Hepatocyte (in vitro differentiated cells): ENCODE measurements at regions not wholly inside any gene's neighbourhood (a gene's known extent, or its start where the extent isn't known, plus 50 kb on each side); places are given as distances from the start of the nearest gene placed in this dataset.
A peak's percentile ranks its signal among the peaks of the same experiment; 100 is the strongest.

Experiments used
- DNase-seq: peaks from one replicate; pipeline ENCODE4 v3.0.0-alpha.2; 2016; ENCODE audit warnings: low spot score
- H2AFZ ChIP-seq: fragments of 200-600 bp; sonication (generic); 2 replicates; pipeline ENCODE4 v1.6.0; 2016; ENCODE audit warnings: antibody characterized with exemption, mild to moderate bottlenecking
- H3K27ac ChIP-seq: fragments of 200-600 bp; sonication (generic); 2 replicates; pipeline ENCODE4 v1.5.1; 2016; ENCODE audit warnings: mild to moderate bottlenecking
- H3K27me3 ChIP-seq: fragments of 200-600 bp; sonication (generic); 2 replicates; pipeline ENCODE4 v1.6.1; 2016
- H3K36me3 ChIP-seq: fragments of 200-600 bp; sonication (generic); replicated peaks from 2 replicates; pipeline ENCODE4 v1.5.1; 2016; ENCODE audit warnings: low read depth; ENCODE audit not compliant: insufficient read depth
- H3K4me1 ChIP-seq: fragments of 200-600 bp; sonication (generic); 2 replicates; pipeline ENCODE4 v1.5.1; 2016; ENCODE audit warnings: mild to moderate bottlenecking, moderate library complexity; ENCODE audit not compliant: insufficient read depth
- H3K4me2 ChIP-seq: fragments of 200-600 bp; sonication (generic); 2 replicates; pipeline ENCODE4 v1.6.0; 2016
- H3K4me3 ChIP-seq: fragments of 200-600 bp; sonication (generic); 2 replicates; pipeline ENCODE4 v1.5.1; 2016; ENCODE audit warnings: mild to moderate bottlenecking
- H3K79me2 ChIP-seq: fragments of 200-600 bp; sonication (generic); 2 replicates; pipeline ENCODE4 v1.6.0; 2017; ENCODE audit warnings: mild to moderate bottlenecking
- H3K9me2 ChIP-seq: fragments of 200-600 bp; sonication (generic); replicated peaks from 2 replicates; pipeline ENCODE4 v1.6.0; 2017; ENCODE audit warnings: mild to moderate bottlenecking; ENCODE audit not compliant: insufficient read depth
- H3K9me3 ChIP-seq: fragments of 200-600 bp; sonication (generic); 2 replicates; pipeline ENCODE4 v1.5.1; 2016; ENCODE audit warnings: low read depth, mild to moderate bottlenecking
- H4K20me1 ChIP-seq: fragments of 200-600 bp; sonication (generic); 2 replicates; pipeline ENCODE4 v1.6.0; 2016; ENCODE audit warnings: mild to moderate bottlenecking; ENCODE audit not compliant: insufficient read depth, poor library complexity, severe bottlenecking
- EZH2 ChIP-seq: fragments of 200-600 bp; sonication (generic); IDR thresholded peaks from 2 replicates; pipeline ENCODE4 v1.6.1; 2016; ENCODE audit warnings: antibody characterized with exemption, mild to moderate bottlenecking, borderline replicate concordance
- EZH2phosphoT487 ChIP-seq: fragments of 200-600 bp; sonication (generic); IDR thresholded peaks from one replicate; pipeline ENCODE4 v1.6.1; 2018; ENCODE audit warnings: antibody characterized with exemption, mild to moderate bottlenecking, low read depth, moderate library complexity; ENCODE audit not compliant: unreplicated experiment, severe bottlenecking
- WGBS: methylation state at CpG from one replicate; pipeline ENCODE4 v1.1.6; 2016; ENCODE audit warnings: low lambda C conversion rate; ENCODE audit errors: missing lambda C conversion rate; 5-methylcytosine and 5-hydroxymethylcytosine counted together
- TF ChIP-seq, protein P1 (sequence below): fragments of 200-600 bp; sonication (generic); IDR thresholded peaks from 2 replicates; pipeline ENCODE4 v1.5.1; 2016; ENCODE audit warnings: antibody characterized with exemption, mild to moderate bottlenecking; ENCODE audit not compliant: poor library complexity

DNA sequence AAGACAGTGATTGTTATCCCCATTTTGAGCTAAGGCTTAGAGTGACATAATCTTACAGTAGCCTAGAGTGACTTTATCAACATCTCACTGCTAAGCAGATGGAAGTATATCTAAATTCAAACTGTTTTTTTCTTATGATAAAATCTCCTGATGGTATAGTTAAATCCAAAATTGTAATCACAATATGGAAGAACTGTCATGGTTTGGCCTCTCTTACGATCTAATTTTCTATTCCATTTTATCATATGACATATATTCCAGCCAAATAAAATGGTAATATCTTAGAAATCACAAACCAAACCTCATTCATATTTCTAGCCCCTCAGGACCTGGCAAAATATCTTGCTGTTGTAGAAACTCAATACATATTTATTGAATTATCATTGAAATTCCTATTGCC lies 864.7 kb downstream of the SLC6A15 start:
- Histone ChIP-seq H3K9me3 (no peaks in the 10 kb centered on the region), H3K4me3 (no peak overlapping the region), H3K36me3 (no peaks in the 10 kb centered on the region), H2AFZ (no peak overlapping the region), H3K27ac (no peak overlapping the region), H4K20me1 (no peaks in the 10 kb centered on the region), H3K4me2 (no peak overlapping the region), H3K27me3 (no peaks in the 10 kb centered on the region), H3K4me1 (no peaks in the 10 kb centered on the region), H3K9me2 (no peaks in the 10 kb centered on the region), H3K79me2 (no peaks in the 10 kb centered on the region)
- DNase-seq = no peak
- 93% methylated on average over 1 of the region's 1 CpG for WGBS
- TF ChIP-seq EZH2phosphoT487 = no peak
- TF ChIP-seq, protein P1, sequence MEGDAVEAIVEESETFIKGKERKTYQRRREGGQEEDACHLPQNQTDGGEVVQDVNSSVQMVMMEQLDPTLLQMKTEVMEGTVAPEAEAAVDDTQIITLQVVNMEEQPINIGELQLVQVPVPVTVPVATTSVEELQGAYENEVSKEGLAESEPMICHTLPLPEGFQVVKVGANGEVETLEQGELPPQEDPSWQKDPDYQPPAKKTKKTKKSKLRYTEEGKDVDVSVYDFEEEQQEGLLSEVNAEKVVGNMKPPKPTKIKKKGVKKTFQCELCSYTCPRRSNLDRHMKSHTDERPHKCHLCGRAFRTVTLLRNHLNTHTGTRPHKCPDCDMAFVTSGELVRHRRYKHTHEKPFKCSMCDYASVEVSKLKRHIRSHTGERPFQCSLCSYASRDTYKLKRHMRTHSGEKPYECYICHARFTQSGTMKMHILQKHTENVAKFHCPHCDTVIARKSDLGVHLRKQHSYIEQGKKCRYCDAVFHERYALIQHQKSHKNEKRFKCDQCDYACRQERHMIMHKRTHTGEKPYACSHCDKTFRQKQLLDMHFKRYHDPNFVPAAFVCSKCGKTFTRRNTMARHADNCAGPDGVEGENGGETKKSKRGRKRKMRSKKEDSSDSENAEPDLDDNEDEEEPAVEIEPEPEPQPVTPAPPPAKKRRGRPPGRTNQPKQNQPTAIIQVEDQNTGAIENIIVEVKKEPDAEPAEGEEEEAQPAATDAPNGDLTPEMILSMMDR = no peak
- TF ChIP-seq EZH2 = no peak

DNA sequence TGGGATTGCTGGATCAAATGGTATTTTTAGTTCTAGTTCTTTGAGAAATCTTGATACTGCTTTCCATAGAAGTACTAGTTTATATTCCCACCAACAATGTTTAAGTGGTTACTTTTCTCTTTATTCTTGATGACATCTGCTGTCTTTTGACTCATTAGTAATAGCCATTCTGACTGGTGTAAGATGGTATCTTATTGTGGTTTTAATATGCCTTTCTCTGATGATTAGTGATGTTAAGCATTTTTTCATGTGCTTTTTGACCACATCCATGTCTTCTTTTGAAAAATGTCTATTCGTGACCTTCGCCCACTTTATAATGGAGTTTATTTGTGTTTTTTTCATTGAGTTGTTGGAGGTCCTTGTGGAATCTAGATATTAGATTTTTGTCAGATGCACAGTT lies 865.7 kb downstream of the SLC6A15 start:
- H4K20me1 ChIP-seq = no peaks in the 10 kb centered on the region
- H3K9me3 ChIP-seq = no peaks in the 10 kb centered on the region
- no peak overlapping the region for H3K4me2 ChIP-seq
- no peaks in the 10 kb centered on the region for H3K36me3 ChIP-seq
- no peak for DNase-seq
- no peaks in the 10 kb centered on the region for H3K79me2 ChIP-seq
- no peaks in the 10 kb centered on the region for H3K4me1 ChIP-seq
- H3K27ac ChIP-seq = no peak overlapping the region
- no peaks in the 10 kb centered on the region for H3K9me2 ChIP-seq
- no peak overlapping the region for H2AFZ ChIP-seq
- H3K27me3 ChIP-seq = no peaks in the 10 kb centered on the region
- no peak overlapping the region for H3K4me3 ChIP-seq
- TF ChIP-seq EZH2phosphoT487 (no peak), EZH2 (no peak)
- TF ChIP-seq, protein P1 = no peak
- 97% methylated on average over 2 of the region's 2 CpGs for WGBS

DNA sequence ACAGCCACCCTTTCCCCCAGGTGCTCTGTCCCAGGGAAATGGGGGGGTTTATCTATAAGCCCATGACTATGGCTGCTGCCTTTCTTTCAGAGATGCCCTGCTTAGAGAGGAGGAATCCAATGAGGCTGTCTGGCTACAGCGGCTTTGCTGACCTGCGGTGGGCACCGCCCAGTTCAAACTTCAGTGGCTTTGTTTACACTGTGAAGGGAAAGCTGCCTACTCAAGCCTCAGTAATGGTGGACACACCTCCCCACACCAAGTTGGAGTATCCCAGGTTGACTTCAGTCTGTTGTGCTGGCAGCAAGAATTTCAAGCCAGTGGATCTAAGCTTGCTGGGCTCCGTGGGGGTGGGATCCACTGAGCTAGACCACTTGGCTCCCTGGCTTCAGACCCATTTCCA lies 869.2 kb downstream of the SLC6A15 start:
- no peaks in the 10 kb centered on the region for H3K9me2 ChIP-seq
- H3K36me3 ChIP-seq = no peaks in the 10 kb centered on the region
- H3K4me1 ChIP-seq = no peaks in the 10 kb centered on the region
- no peak overlapping the region for H3K27ac ChIP-seq
- H3K4me3 ChIP-seq = no peak overlapping the region
- no peaks in the 10 kb centered on the region for H3K9me3 ChIP-seq
- peak; percentile 15 for DNase-seq
- no peaks in the 10 kb centered on the region for H4K20me1 ChIP-seq
- no peak for TF ChIP-seq EZH2
- TF ChIP-seq, protein P1 = no peak
- no peak for TF ChIP-seq EZH2phosphoT487
- H3K27me3 ChIP-seq = no peaks in the 10 kb centered on the region
- no peaks in the 10 kb centered on the region for H3K79me2 ChIP-seq
- H2AFZ ChIP-seq = no peak overlapping the region
- H3K4me2 ChIP-seq = no peak overlapping the region
- WGBS = 78% methylated on average over 4 of the region's 4 CpGs

DNA sequence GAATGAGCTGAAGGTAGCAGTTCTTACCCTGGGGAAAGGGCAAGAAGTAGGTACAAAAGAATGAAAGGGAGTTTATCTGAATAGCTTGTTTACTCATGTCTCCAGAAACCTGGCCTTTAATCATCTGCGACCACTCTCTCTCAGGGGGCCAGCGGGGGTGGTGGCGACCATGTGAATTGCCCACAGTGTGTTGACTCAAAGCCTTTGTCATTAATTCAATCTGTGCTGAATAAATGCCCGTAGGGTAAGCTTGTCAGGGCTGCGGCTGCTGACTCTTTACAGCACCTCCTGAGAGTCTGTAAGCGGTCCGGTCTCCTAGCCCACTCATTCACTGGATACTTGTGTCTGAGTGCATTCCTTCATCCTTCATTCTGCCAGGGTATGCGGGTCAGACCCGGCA lies 874.4 kb downstream of the SLC6A15 start:
- Histone ChIP-seq H4K20me1 (no peaks in the 10 kb centered on the region), H3K4me3 (no peak overlapping the region), H2AFZ (no peak overlapping the region), H3K9me2 (no peaks in the 10 kb centered on the region), H3K36me3 (no peaks in the 10 kb centered on the region), H3K4me2 (no peak overlapping the region), H3K27me3 (no peaks in the 10 kb centered on the region), H3K9me3 (no peaks in the 10 kb centered on the region), H3K79me2 (no peaks in the 10 kb centered on the region), H3K27ac (no peak overlapping the region), H3K4me1 (no peaks in the 10 kb centered on the region)
- TF ChIP-seq, protein P1 = no peak
- TF ChIP-seq EZH2 (no peak), EZH2phosphoT487 (no peak)
- 26% methylated on average over 9 of the region's 9 CpGs for WGBS
- DNase-seq = no peak
